GM12878 (cell line): ENCODE measurements at regions not wholly inside any gene's neighbourhood (a gene's known extent, or its start where the extent isn't known, plus 50 kb on each side); places are given as distances from the start of the nearest gene placed in this dataset.
A peak's percentile ranks its signal among the peaks of the same experiment; 100 is the strongest.

Experiments used
- EP300 ChIP-seq, 2 experiments: fragments of 150-350 bp in 1 of 2; IDR thresholded peaks; 2 replicates each; pipeline ENCODE4 v1.6.1; 2011 to 2012; ENCODE audit warnings: low read depth in 2 of 2, low read length in 2 of 2, borderline replicate concordance in 1 of 2, improper control_type of control experiment in 1 of 2, inconsistent platforms in 1 of 2; ENCODE audit not compliant: control insufficient read depth in 1 of 2
- MTA3 ChIP-seq: IDR thresholded peaks from 2 replicates; pipeline ENCODE4 v1.6.1; 2012; ENCODE audit warnings: low read length, inconsistent platforms, borderline replicate concordance
- MXI1 ChIP-seq: fragments of 150-350 bp; IDR thresholded peaks from 2 replicates; pipeline ENCODE4 v1.6.1; 2011; ENCODE audit warnings: low read depth, mild to moderate bottlenecking, inconsistent platforms, low read length, improper control_type of control experiment
- PAX8 ChIP-seq: fragments of 450-650 bp; IDR thresholded peaks from 2 replicates; pipeline ENCODE4 v1.6.1; 2017; ENCODE audit warnings: mild to moderate bottlenecking, moderate library complexity
- POLR2AphosphoS5 ChIP-seq: IDR thresholded peaks from 2 replicates; pipeline ENCODE4 v1.6.1; 2011; ENCODE audit warnings: mild to moderate bottlenecking, low read length, inconsistent platforms
- TF ChIP-seq, protein P1 (sequence below): fragments of 450-650 bp; IDR thresholded peaks from 2 replicates; pipeline ENCODE4 v1.6.1; 2017; ENCODE audit warnings: mild to moderate bottlenecking, moderate library complexity
- TF ChIP-seq, protein P2 (sequence below): fragments of 450-650 bp; IDR thresholded peaks from 2 replicates; pipeline ENCODE4 v1.6.1; 2017; ENCODE audit warnings: mild to moderate bottlenecking

DNA sequence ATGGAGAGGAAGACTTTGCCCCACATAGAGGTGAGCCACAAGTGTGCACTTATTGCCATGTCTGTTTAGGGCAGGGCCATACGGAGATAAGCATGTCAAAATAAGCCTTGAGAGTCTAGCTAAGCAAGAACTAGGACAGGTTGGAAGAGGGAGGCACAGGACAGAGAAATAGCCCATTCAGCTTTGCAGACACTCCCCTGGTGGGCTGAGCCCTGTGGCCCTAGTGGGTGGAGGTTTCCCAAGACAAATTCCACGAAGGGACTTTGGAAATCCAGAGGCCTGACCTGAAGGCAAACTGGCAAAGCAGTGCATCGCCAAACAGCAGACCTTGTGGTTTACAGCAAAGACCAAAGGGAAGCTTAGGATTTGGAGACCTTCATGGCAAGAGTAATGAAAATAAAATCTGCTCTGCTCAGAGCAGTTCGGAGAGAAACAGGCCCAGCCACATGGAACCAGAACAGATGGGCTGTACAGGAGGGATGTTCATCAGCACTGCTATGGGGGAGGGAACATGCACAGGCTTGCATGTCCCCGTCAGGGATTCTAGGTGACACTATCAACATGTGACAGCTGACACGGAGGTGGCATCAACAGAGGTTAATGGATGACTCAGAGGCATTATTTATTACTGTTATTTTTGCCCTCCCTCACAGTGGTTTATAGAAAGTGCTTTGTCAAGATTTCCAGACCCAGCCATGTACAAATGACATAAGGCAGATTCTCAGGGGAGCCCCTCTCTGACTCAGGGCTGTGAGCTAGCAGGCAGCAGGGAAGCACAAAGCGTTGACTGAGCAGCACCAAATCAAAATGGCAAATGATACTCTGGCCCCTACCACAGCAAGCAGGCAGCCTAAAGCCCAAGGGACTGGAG, 90.1 kb upstream of the IRF2BP2 start (continued):
- TF ChIP-seq, protein P1, sequence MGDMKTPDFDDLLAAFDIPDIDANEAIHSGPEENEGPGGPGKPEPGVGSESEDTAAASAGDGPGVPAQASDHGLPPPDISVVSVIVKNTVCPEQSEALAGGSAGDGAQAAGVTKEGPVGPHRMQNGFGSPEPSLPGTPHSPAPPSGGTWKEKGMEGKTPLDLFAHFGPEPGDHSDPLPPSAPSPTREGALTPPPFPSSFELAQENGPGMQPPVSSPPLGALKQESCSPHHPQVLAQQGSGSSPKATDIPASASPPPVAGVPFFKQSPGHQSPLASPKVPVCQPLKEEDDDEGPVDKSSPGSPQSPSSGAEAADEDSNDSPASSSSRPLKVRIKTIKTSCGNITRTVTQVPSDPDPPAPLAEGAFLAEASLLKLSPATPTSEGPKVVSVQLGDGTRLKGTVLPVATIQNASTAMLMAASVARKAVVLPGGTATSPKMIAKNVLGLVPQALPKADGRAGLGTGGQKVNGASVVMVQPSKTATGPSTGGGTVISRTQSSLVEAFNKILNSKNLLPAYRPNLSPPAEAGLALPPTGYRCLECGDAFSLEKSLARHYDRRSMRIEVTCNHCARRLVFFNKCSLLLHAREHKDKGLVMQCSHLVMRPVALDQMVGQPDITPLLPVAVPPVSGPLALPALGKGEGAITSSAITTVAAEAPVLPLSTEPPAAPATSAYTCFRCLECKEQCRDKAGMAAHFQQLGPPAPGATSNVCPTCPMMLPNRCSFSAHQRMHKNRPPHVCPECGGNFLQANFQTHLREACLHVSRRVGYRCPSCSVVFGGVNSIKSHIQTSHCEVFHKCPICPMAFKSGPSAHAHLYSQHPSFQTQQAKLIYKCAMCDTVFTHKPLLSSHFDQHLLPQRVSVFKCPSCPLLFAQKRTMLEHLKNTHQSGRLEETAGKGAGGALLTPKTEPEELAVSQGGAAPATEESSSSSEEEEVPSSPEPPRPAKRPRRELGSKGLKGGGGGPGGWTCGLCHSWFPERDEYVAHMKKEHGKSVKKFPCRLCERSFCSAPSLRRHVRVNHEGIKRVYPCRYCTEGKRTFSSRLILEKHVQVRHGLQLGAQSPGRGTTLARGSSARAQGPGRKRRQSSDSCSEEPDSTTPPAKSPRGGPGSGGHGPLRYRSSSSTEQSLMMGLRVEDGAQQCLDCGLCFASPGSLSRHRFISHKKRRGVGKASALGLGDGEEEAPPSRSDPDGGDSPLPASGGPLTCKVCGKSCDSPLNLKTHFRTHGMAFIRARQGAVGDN, result peak; percentile 95
- TF ChIP-seq MXI1, result no peak
- 0 out of 2 replicates have a peak, but pooled peaks have one; percentile 23 for TF ChIP-seq POLR2AphosphoS5
- TF ChIP-seq MTA3, result peak; percentile 76; the same call in 1 of the 2 replicates
- 0 out of 2 replicates have a peak, but pooled peaks have one; percentile 72 for TF ChIP-seq PAX8
- TF ChIP-seq EP300 (IDR thresholded peaks at IDR 0.05; ENCODE audit: borderline replicate concordance in 1 of 2, control insufficient read depth in 1 of 2, low read depth in 2 of 2, low read length in 2 of 2), result peak; percentile 95 to 96
- TF ChIP-seq, protein P2, sequence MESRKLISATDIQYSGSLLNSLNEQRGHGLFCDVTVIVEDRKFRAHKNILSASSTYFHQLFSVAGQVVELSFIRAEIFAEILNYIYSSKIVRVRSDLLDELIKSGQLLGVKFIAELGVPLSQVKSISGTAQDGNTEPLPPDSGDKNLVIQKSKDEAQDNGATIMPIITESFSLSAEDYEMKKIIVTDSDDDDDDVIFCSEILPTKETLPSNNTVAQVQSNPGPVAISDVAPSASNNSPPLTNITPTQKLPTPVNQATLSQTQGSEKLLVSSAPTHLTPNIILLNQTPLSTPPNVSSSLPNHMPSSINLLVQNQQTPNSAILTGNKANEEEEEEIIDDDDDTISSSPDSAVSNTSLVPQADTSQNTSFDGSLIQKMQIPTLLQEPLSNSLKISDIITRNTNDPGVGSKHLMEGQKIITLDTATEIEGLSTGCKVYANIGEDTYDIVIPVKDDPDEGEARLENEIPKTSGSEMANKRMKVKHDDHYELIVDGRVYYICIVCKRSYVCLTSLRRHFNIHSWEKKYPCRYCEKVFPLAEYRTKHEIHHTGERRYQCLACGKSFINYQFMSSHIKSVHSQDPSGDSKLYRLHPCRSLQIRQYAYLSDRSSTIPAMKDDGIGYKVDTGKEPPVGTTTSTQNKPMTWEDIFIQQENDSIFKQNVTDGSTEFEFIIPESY, result no peak
